Astrocyte (in vitro differentiated cells and primary cell): ENCODE measurements at regions not wholly inside any gene's neighbourhood (a gene's known extent, or its start where the extent isn't known, plus 50 kb on each side); places are given as distances from the start of the nearest gene placed in this dataset.

Source experiments
- DNase-seq: peaks from one replicate; pipeline ENCODE4 v3.0.0-alpha.2; 2010; ENCODE audit warnings: low read depth
- FAIRE-seq: peaks from 2 replicates; lab custom pipeline; 2011; peaks lifted over from hg19 to GRCh38; lab: Jason Lieb, UNC
- H2AFZ ChIP-seq: 2 replicates; pipeline ENCODE4 v1.6.0; 2012; ENCODE audit warnings: low read depth, low read length, inconsistent platforms
- H3K27ac ChIP-seq: 2 replicates; pipeline ENCODE4 v1.5.1; 2011; ENCODE audit warnings: low read depth, low read length, inconsistent platforms
- H3K27me3 ChIP-seq: 2 replicates; pipeline ENCODE4 v1.6.0; 2011; ENCODE audit warnings: low read length, inconsistent platforms; ENCODE audit not compliant: insufficient read depth
- H3K36me3 ChIP-seq: 2 replicates; pipeline ENCODE4 v1.5.1; 2011; ENCODE audit warnings: low read length, inconsistent platforms; ENCODE audit not compliant: insufficient read depth
- H3K4me1 ChIP-seq: 2 replicates; pipeline ENCODE4 v1.5.1; 2011; ENCODE audit warnings: low read length, inconsistent platforms; ENCODE audit not compliant: insufficient read depth
- H3K4me2 ChIP-seq: 2 replicates; pipeline ENCODE4 v1.6.0; 2012; ENCODE audit warnings: low read length, inconsistent platforms
- H3K4me3 ChIP-seq: 2 replicates; pipeline ENCODE4 v1.5.1; 2011; ENCODE audit warnings: low read depth, mild to moderate bottlenecking, low read length, inconsistent platforms; ENCODE audit not compliant: insufficient read depth
- H3K79me2 ChIP-seq: 2 replicates; pipeline ENCODE4 v1.6.0; 2012; ENCODE audit warnings: mild to moderate bottlenecking, low read length, inconsistent platforms; ENCODE audit not compliant: insufficient read depth
- H3K9ac ChIP-seq: 2 replicates; pipeline ENCODE4 v1.6.0; 2012; ENCODE audit warnings: mild to moderate bottlenecking, low read length, inconsistent platforms
- H3K9me3 ChIP-seq: 2 replicates; pipeline ENCODE4 v1.5.1; 2012; ENCODE audit warnings: low read depth, mild to moderate bottlenecking, low read length, inconsistent platforms; ENCODE audit not compliant: insufficient read depth
- H4K20me1 ChIP-seq: 2 replicates; pipeline ENCODE4 v1.6.0; 2012; ENCODE audit warnings: low read length, inconsistent platforms; ENCODE audit not compliant: insufficient read depth
- H3K27ac Mint-ChIP-seq: one replicate; pipeline ENCODE4 v1.8.0; 2021; ENCODE audit warnings: mild to moderate bottlenecking, mixed read lengths; ENCODE audit not compliant: unreplicated experiment
- H3K27me3 Mint-ChIP-seq: one replicate; pipeline ENCODE4 v1.8.0; 2021; ENCODE audit warnings: low read depth, mixed read lengths; ENCODE audit not compliant: unreplicated experiment
- H3K36me3 Mint-ChIP-seq: one replicate; pipeline ENCODE4 v1.8.0; 2021; ENCODE audit warnings: low read depth, mixed read lengths; ENCODE audit not compliant: unreplicated experiment
- H3K4me1 Mint-ChIP-seq: one replicate; pipeline ENCODE4 v1.8.0; 2021; ENCODE audit warnings: low read depth, mixed read lengths; ENCODE audit not compliant: unreplicated experiment
- H3K4me3 Mint-ChIP-seq: one replicate; pipeline ENCODE4 v1.8.0; 2021; ENCODE audit warnings: mild to moderate bottlenecking, moderate library complexity, mixed read lengths; ENCODE audit not compliant: unreplicated experiment
- H3K9me3 Mint-ChIP-seq: one replicate; pipeline ENCODE4 v1.8.0; 2021; ENCODE audit warnings: mild to moderate bottlenecking, mixed read lengths; ENCODE audit not compliant: unreplicated experiment
- CTCF ChIP-seq: IDR thresholded peaks from 2 replicates; pipeline ENCODE4 v1.5.1; 2011; ENCODE audit warnings: low read depth, mild to moderate bottlenecking, inconsistent platforms, low read length, moderate library complexity; ENCODE audit not compliant: insufficient read depth
- EZH2 ChIP-seq: IDR thresholded peaks from 2 replicates; pipeline ENCODE4 v1.6.1; 2012; ENCODE audit warnings: mild to moderate bottlenecking, low read length, inconsistent platforms; ENCODE audit not compliant: insufficient read depth

GRCh38 chr3:106452096-106452495 is 583.3 kb upstream of the CBLB start:
- no peaks in the 10 kb centered on the region for H3K9me3 ChIP-seq
- no peaks in the 10 kb centered on the region for H3K27me3 ChIP-seq
- no peak overlapping the region for H3K9ac ChIP-seq
- no peaks in the 10 kb centered on the region for H3K36me3 ChIP-seq
- H3K79me2 ChIP-seq, result no peaks in the 10 kb centered on the region
- TF ChIP-seq CTCF (no peak), EZH2 (no peak)
- H4K20me1 ChIP-seq, result no peaks in the 10 kb centered on the region
- H3K4me3 Mint-ChIP-seq, result no peak overlapping the region
- H3K4me1 Mint-ChIP-seq, result peaks cover under 1% of the 10 kb centered on the region
- H3K36me3 Mint-ChIP-seq, result no peaks in the 10 kb centered on the region
- no peak overlapping the region for H3K27ac Mint-ChIP-seq
- no peaks in the 10 kb centered on the region for H3K27me3 Mint-ChIP-seq
- FAIRE-seq (no peak), DNase-seq (no peak)
- H3K4me1 ChIP-seq, result no peaks in the 10 kb centered on the region
- H3K4me3 ChIP-seq, result no peak overlapping the region
- no peak overlapping the region for H3K27ac ChIP-seq
- peaks cover 5% of the 10 kb centered on the region for H3K9me3 Mint-ChIP-seq
- H2AFZ ChIP-seq, result no peak overlapping the region
- no peak overlapping the region for H3K4me2 ChIP-seq

DNA sequence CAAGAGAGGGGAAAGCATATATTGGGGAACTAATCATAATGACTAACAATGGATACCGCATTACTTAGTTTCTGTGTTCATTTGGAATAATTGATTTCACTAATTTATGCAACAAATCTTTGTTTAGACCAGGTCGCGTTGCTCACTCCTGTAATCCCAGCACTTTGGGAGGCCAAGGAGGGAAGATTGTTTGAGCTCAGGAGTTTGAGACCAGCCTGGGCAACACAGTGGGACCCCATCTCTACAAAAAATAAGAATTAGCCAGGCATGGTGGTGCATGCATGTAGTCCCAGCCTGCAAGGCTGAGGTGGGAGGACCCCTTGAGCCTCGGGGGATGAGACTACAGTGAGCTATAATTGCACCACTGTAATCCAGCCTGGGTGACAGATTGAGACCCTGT is 585.7 kb upstream of the CBLB start:
- Histone ChIP-seq H3K4me2 (no peak overlapping the region), H3K9ac (no peak overlapping the region), H3K36me3 (no peaks in the 10 kb centered on the region), H3K27me3 (no peaks in the 10 kb centered on the region), H4K20me1 (no peaks in the 10 kb centered on the region), H3K9me3 (no peaks in the 10 kb centered on the region), H3K27ac (no peak overlapping the region), H3K79me2 (no peaks in the 10 kb centered on the region), H3K4me3 (no peak overlapping the region), H3K4me1 (no peaks in the 10 kb centered on the region), H2AFZ (no peak overlapping the region)
- H3K27me3 Mint-ChIP-seq, result no peaks in the 10 kb centered on the region
- no peak for TF ChIP-seq EZH2
- TF ChIP-seq CTCF, result no peak
- H3K4me3 Mint-ChIP-seq, result no peak overlapping the region
- DNase-seq (no peak), FAIRE-seq (no peak)
- no peaks in the 10 kb centered on the region for H3K36me3 Mint-ChIP-seq
- no peak overlapping the region for H3K27ac Mint-ChIP-seq
- peaks cover 8% of the 10 kb centered on the region for H3K4me1 Mint-ChIP-seq
- no peaks in the 10 kb centered on the region for H3K9me3 Mint-ChIP-seq

GRCh38 chr3:106457281-106458180 is 588.7 kb upstream of the CBLB start:
- no peak overlapping the region for H3K4me3 Mint-ChIP-seq
- no peak overlapping the region for H2AFZ ChIP-seq
- no peaks in the 10 kb centered on the region for H3K79me2 ChIP-seq
- H3K9ac ChIP-seq, result no peak overlapping the region
- no peaks in the 10 kb centered on the region for H3K4me1 ChIP-seq
- peaks cover 8% of the 10 kb centered on the region for H3K4me1 Mint-ChIP-seq
- H3K9me3 ChIP-seq, result no peaks in the 10 kb centered on the region
- H4K20me1 ChIP-seq, result no peaks in the 10 kb centered on the region
- H3K36me3 ChIP-seq, result no peaks in the 10 kb centered on the region
- no peak for TF ChIP-seq CTCF
- TF ChIP-seq EZH2, result no peak
- FAIRE-seq (peak; percentile 93), DNase-seq (peak; percentile 95)
- no peaks in the 10 kb centered on the region for H3K36me3 Mint-ChIP-seq
- no peak overlapping the region for H3K4me2 ChIP-seq
- no peaks in the 10 kb centered on the region for H3K27me3 ChIP-seq
- H3K27me3 Mint-ChIP-seq, result no peaks in the 10 kb centered on the region
- H3K9me3 Mint-ChIP-seq, result no peaks in the 10 kb centered on the region
- H3K4me3 ChIP-seq, result no peak overlapping the region
- no peak overlapping the region for H3K27ac ChIP-seq
- H3K27ac Mint-ChIP-seq, result no peak overlapping the region
